GM12878 (cell line): ENCODE measurements at regions not wholly inside any gene's neighbourhood (a gene's known extent, or its start where the extent isn't known, plus 50 kb on each side); places are given as distances from the start of the nearest gene placed in this dataset.

Experiments used
- ATAC-seq: fragments of 200-7000 bp; cut with Tn5 transposase; 3 replicates; pipeline ENCODE4 v1.9.1; 2020; ENCODE audit warnings: mild to moderate bottlenecking, moderate library complexity
- BruUV-seq: library from RNA; stranded (reverse); fragments of 400-500 nt; replicated peaks from 2 replicates; lab custom pipeline; 2021; lab: Mats Ljungman, UMichigan
- CTCF ChIA-PET: fragments of 300-600 bp; sonication (Branson Sonifier 250); formaldehyde crosslinking; extraction: SDS; loops from one replicate; lab custom pipeline; 2021; ENCODE audit warnings: inconsistent platforms; lab: Yijun Ruan, JAX
- POLR2A ChIA-PET: fragments of 350-600 bp; formaldehyde crosslinking; extraction: SDS; loops from one replicate; lab custom pipeline; 2021; ENCODE audit warnings: inconsistent platforms; lab: Charles Lee
- RAD21 ChIA-PET: fragments of 300-600 bp; sonication (Branson Sonifier 250); formaldehyde crosslinking; loops from one replicate; lab custom pipeline; 2023; ENCODE audit warnings: antibody characterized with exemption; ENCODE audit not compliant: unreplicated experiment; lab: Charles Lee
- SMC1A ChIA-PET: fragments of 300-600 bp; sonication (Branson Sonifier 250); formaldehyde crosslinking; loops from one replicate; lab custom pipeline; 2023; ENCODE audit not compliant: unreplicated experiment, uncharacterized antibody; lab: Charles Lee
- DNase-seq: peaks from one replicate; pipeline ENCODE4 v3.0.0-alpha.2; 2011; ENCODE audit warnings: low read depth, low spot score
- FAIRE-seq: peaks from 3 replicates; lab custom pipeline; 2011; peaks lifted over from hg19 to GRCh38; lab: Jason Lieb, UNC
- H2AFZ ChIP-seq: 2 replicates; pipeline ENCODE4 v1.6.0; 2011; ENCODE audit warnings: low read depth, low read length, control low read depth; ENCODE audit not compliant: control insufficient read depth
- H3K27ac ChIP-seq: 2 replicates; pipeline ENCODE4 v1.5.1; 2011; ENCODE audit warnings: control low read depth; ENCODE audit not compliant: control insufficient read depth, insufficient read depth
- H3K27me3 ChIP-seq, 2 experiments: replicated peaks in 1 of 2; 2 replicates each; pipeline versions ENCODE4 v1.6.0 to v1.6.1; 2011; ENCODE audit warnings: low read length in 1 of 2; ENCODE audit not compliant: control insufficient read depth in 2 of 2, insufficient read depth in 2 of 2
- H3K36me3 ChIP-seq, 2 experiments: 2 replicates each; pipeline ENCODE4 v1.5.1; 2011; ENCODE audit warnings: low read length in 1 of 2; ENCODE audit not compliant: control insufficient read depth in 2 of 2, insufficient read depth in 2 of 2
- H3K4me1 ChIP-seq: 2 replicates; pipeline ENCODE4 v1.6.1; 2011; ENCODE audit warnings: mild to moderate bottlenecking, low read length, moderate library complexity, mixed read lengths; ENCODE audit not compliant: control insufficient read depth, insufficient read depth
- H3K4me2 ChIP-seq: 2 replicates; pipeline ENCODE4 v1.6.0; 2011; ENCODE audit warnings: control low read depth; ENCODE audit not compliant: control insufficient read depth, insufficient read depth
- H3K4me3 ChIP-seq: fragments of 200-600 bp; sonication (generic); 2 replicates; pipeline ENCODE4 v1.5.1; 2016
- H3K79me2 ChIP-seq: 2 replicates; pipeline ENCODE4 v1.6.0; 2011; ENCODE audit warnings: low read length; ENCODE audit not compliant: control insufficient read depth, insufficient read depth
- H3K9ac ChIP-seq: 2 replicates; pipeline ENCODE4 v1.8.0; 2011; ENCODE audit warnings: low read length, control low read depth, mixed read lengths; ENCODE audit not compliant: control insufficient read depth, insufficient read depth
- H3K9me3 ChIP-seq: replicated peaks from 3 replicates; pipeline ENCODE4 v1.5.1; 2011; ENCODE audit warnings: mild to moderate bottlenecking, low read length; ENCODE audit not compliant: control insufficient read depth, insufficient read depth
- H4K20me1 ChIP-seq: 2 replicates; pipeline ENCODE4 v1.6.0; 2011; ENCODE audit not compliant: control insufficient read depth, insufficient read depth
- EP300 ChIP-seq, 2 experiments: fragments of 150-350 bp in 1 of 2; IDR thresholded peaks; 2 replicates each; pipeline ENCODE4 v1.6.1; 2011 to 2012; ENCODE audit warnings: low read depth in 2 of 2, low read length in 2 of 2, borderline replicate concordance in 1 of 2, improper control_type of control experiment in 1 of 2, inconsistent platforms in 1 of 2; ENCODE audit not compliant: control insufficient read depth in 1 of 2
- KAT2A ChIP-seq: conservative IDR thresholded peaks from 2 replicates; pipeline ENCODE4 v1.6.1; 2011; ENCODE audit warnings: low read depth, low read length; ENCODE audit not compliant: control insufficient read depth
- KDM1A ChIP-seq: fragments of 200-600 bp; sonication (generic); IDR thresholded peaks from 2 replicates; pipeline ENCODE4 v1.6.1; 2016; ENCODE audit warnings: borderline replicate concordance
- NFXL1 ChIP-seq: fragments of 450-650 bp; IDR thresholded peaks from 2 replicates; pipeline ENCODE4 v1.6.1; 2017; ENCODE audit warnings: antibody characterized with exemption, mild to moderate bottlenecking, borderline replicate concordance
- PAX8 ChIP-seq: fragments of 450-650 bp; IDR thresholded peaks from 2 replicates; pipeline ENCODE4 v1.6.1; 2017; ENCODE audit warnings: mild to moderate bottlenecking, moderate library complexity
- RCOR1 ChIP-seq: conservative IDR thresholded peaks from 2 replicates; pipeline ENCODE4 v1.6.1; 2012; ENCODE audit warnings: low read depth, low read length, improper control_type of control experiment
- SREBF2 ChIP-seq: IDR thresholded peaks from 2 replicates; pipeline ENCODE4 v1.6.1; 2012; ENCODE audit warnings: mild to moderate bottlenecking, low read length
- STAT1 ChIP-seq: fragments of 450-650 bp; conservative IDR thresholded peaks from 2 replicates; pipeline ENCODE4 v1.6.1; 2014; ENCODE audit warnings: antibody characterized with exemption, mild to moderate bottlenecking
- SUPT20H ChIP-seq: IDR thresholded peaks from 2 replicates; pipeline ENCODE4 v1.6.1; 2011; ENCODE audit warnings: low read depth, mild to moderate bottlenecking, low read length, moderate library complexity, borderline replicate concordance; ENCODE audit not compliant: control insufficient read depth
- TCF3 ChIP-seq: IDR thresholded peaks from 2 replicates; pipeline ENCODE4 v1.6.1; 2012; ENCODE audit warnings: low read depth, mild to moderate bottlenecking, low read length, borderline replicate concordance; ENCODE audit not compliant: insufficient read depth
- ZBED1 ChIP-seq: IDR thresholded peaks from 2 replicates; pipeline ENCODE4 v1.6.1; 2016; ENCODE audit warnings: borderline replicate concordance
- ZSCAN29 ChIP-seq: fragments of 450-650 bp; IDR thresholded peaks from 2 replicates; pipeline ENCODE4 v1.6.1; 2017; ENCODE audit warnings: mild to moderate bottlenecking, moderate library complexity
- WGBS: methylation state at CpG from one replicate; pipeline ENCODE4 v1.1.6; 2016; ENCODE audit warnings: low lambda C conversion rate; ENCODE audit not compliant: insufficient replicate concordance, insufficient coverage; ENCODE audit errors: missing lambda C conversion rate; 5-methylcytosine and 5-hydroxymethylcytosine counted together
- in situ Hi-C: fragments of 300-500 bp; cut with MboI; formaldehyde crosslinking; loops from 9 replicates; pipeline ENCODE4 v1.14.3; 2018; ENCODE audit warnings: mixed read lengths
- intact Hi-C: fragments of 100-400 bp; cut with micrococcal nuclease; formaldehyde crosslinking; loops from one replicate; pipeline ENCODE4 v1.14.2; 2022; ENCODE audit not compliant: unreplicated experiment
- TF ChIP-seq, protein P1 (sequence below): fragments of 150-350 bp; IDR thresholded peaks from 2 replicates; pipeline ENCODE4 v1.6.1; 2014; ENCODE audit warnings: mild to moderate bottlenecking, low read depth, low read length
- TF ChIP-seq, protein P2 (sequence below): fragments of 450-650 bp; IDR thresholded peaks from 2 replicates; pipeline ENCODE4 v1.6.1; 2017; ENCODE audit warnings: mild to moderate bottlenecking, moderate library complexity
- TF ChIP-seq, protein P3 (sequence below): IDR thresholded peaks from 2 replicates; pipeline ENCODE4 v1.6.1; 2012; ENCODE audit warnings: low read depth, low read length, improper control_type of control experiment

DNA sequence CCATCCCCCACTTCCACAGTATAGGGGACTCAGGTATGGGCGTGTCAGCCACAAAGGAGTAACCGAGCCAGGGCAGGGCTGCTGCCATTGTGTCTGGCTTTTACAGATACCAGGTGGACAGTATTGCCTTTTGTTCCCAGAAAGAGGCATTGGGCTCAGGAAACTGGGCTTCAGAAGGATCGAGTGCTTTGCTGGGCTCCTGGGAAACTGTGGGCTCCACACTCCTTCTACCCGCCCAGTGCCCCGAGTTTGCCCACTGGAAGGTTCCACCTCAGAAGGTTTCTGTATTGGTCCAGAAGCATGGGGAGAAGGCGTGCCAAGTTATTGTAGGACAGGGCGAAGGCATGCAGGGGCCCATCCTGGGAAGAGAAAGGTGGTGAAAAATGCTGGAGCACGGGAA, 894.4 kb downstream of the TBC1D22A start:
- Histone ChIP-seq H3K9me3 (no peaks in the 10 kb centered on the region; the same call in 2 of the 3 replicates), H3K4me2 (no peak overlapping the region), H3K27ac (no peak overlapping the region)
- TF ChIP-seq STAT1 (no peak), ZSCAN29 (no peak), KDM1A (no peak), SUPT20H (no peak), SREBF2 (no peak), TCF3 (no peak), KAT2A (no peak), RCOR1 (no peak), EP300 (IDR thresholded peaks at IDR 0.05; ENCODE audit: borderline replicate concordance in 1 of 2, control insufficient read depth in 1 of 2, low read depth in 2 of 2, low read length in 2 of 2) (no peak), ZBED1 (no peak), PAX8 (no peak), NFXL1 (no peak)
- TF ChIP-seq, protein P1, sequence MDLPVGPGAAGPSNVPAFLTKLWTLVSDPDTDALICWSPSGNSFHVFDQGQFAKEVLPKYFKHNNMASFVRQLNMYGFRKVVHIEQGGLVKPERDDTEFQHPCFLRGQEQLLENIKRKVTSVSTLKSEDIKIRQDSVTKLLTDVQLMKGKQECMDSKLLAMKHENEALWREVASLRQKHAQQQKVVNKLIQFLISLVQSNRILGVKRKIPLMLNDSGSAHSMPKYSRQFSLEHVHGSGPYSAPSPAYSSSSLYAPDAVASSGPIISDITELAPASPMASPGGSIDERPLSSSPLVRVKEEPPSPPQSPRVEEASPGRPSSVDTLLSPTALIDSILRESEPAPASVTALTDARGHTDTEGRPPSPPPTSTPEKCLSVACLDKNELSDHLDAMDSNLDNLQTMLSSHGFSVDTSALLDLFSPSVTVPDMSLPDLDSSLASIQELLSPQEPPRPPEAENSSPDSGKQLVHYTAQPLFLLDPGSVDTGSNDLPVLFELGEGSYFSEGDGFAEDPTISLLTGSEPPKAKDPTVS = no peak
- TF ChIP-seq, protein P2, sequence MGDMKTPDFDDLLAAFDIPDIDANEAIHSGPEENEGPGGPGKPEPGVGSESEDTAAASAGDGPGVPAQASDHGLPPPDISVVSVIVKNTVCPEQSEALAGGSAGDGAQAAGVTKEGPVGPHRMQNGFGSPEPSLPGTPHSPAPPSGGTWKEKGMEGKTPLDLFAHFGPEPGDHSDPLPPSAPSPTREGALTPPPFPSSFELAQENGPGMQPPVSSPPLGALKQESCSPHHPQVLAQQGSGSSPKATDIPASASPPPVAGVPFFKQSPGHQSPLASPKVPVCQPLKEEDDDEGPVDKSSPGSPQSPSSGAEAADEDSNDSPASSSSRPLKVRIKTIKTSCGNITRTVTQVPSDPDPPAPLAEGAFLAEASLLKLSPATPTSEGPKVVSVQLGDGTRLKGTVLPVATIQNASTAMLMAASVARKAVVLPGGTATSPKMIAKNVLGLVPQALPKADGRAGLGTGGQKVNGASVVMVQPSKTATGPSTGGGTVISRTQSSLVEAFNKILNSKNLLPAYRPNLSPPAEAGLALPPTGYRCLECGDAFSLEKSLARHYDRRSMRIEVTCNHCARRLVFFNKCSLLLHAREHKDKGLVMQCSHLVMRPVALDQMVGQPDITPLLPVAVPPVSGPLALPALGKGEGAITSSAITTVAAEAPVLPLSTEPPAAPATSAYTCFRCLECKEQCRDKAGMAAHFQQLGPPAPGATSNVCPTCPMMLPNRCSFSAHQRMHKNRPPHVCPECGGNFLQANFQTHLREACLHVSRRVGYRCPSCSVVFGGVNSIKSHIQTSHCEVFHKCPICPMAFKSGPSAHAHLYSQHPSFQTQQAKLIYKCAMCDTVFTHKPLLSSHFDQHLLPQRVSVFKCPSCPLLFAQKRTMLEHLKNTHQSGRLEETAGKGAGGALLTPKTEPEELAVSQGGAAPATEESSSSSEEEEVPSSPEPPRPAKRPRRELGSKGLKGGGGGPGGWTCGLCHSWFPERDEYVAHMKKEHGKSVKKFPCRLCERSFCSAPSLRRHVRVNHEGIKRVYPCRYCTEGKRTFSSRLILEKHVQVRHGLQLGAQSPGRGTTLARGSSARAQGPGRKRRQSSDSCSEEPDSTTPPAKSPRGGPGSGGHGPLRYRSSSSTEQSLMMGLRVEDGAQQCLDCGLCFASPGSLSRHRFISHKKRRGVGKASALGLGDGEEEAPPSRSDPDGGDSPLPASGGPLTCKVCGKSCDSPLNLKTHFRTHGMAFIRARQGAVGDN = no peak
- TF ChIP-seq, protein P3, sequence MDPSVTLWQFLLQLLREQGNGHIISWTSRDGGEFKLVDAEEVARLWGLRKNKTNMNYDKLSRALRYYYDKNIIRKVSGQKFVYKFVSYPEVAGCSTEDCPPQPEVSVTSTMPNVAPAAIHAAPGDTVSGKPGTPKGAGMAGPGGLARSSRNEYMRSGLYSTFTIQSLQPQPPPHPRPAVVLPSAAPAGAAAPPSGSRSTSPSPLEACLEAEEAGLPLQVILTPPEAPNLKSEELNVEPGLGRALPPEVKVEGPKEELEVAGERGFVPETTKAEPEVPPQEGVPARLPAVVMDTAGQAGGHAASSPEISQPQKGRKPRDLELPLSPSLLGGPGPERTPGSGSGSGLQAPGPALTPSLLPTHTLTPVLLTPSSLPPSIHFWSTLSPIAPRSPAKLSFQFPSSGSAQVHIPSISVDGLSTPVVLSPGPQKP = no peak
- TF ChIP-seq, all 136 proteins: peak for 0
- Histone ChIP-seq H2AFZ (no peak overlapping the region), H3K36me3 (no peaks in the 10 kb centered on the region), H3K27me3 (no peaks in the 10 kb centered on the region), H4K20me1 (no peaks in the 10 kb centered on the region), H3K79me2 (no peaks in the 10 kb centered on the region), H3K9ac (no peak overlapping the region), H3K4me3 (no peak overlapping the region), H3K4me1 (no peaks in the 10 kb centered on the region)
- SMC1A ChIA-PET = no interaction called here
- POLR2A ChIA-PET = no interaction called here
- DNase-seq = no peak
- intact Hi-C loops (no loop called here), in situ Hi-C loops (no loop called here)
- BruUV-seq = no TSS peak
- whole genome bisulfite sequencing = 33% methylated on average over 8 of the region's 8 CpGs
- FAIRE-seq = no peak
- no peak for ATAC-seq
- RAD21 ChIA-PET = no interaction called here
- CTCF ChIA-PET = no interaction called here
